H9 (cell line): ENCODE measurements at regions not wholly inside any gene's neighbourhood (a gene's known extent, or its start where the extent isn't known, plus 50 kb on each side); places are given as distances from the start of the nearest gene placed in this dataset.

Experiments
- DNase-seq: peaks from one replicate; pipeline ENCODE4 v3.0.0-alpha.2; 2017
- H2AFZ ChIP-seq: one replicate; pipeline ENCODE4 v1.6.1; 2013; ENCODE audit warnings: mild to moderate bottlenecking, low read length, control low read depth, moderate library complexity
- H2AK5ac ChIP-seq: 2 replicates; pipeline ENCODE4 v1.6.1; 2013; ENCODE audit warnings: low read length, control low read depth, mixed read lengths; ENCODE audit not compliant: insufficient read length
- H2BK120ac ChIP-seq: one replicate; pipeline ENCODE4 v1.6.1; 2013; ENCODE audit warnings: low read depth, mild to moderate bottlenecking, low read length, control low read depth, inconsistent platforms; ENCODE audit not compliant: poor library complexity, severe bottlenecking
- H2BK12ac ChIP-seq: 2 replicates; pipeline ENCODE4 v1.6.1; 2013; ENCODE audit warnings: low read length, control low read depth, mixed read lengths, low read depth; ENCODE audit not compliant: insufficient read length
- H2BK15ac ChIP-seq: 2 replicates; pipeline ENCODE4 v1.6.1; 2013; ENCODE audit warnings: low read depth, low read length, control low read depth
- H2BK20ac ChIP-seq: one replicate; pipeline ENCODE4 v1.6.1; 2013; ENCODE audit warnings: low read depth, mild to moderate bottlenecking, low read length, control low read depth, inconsistent platforms; ENCODE audit not compliant: poor library complexity, severe bottlenecking
- H2BK5ac ChIP-seq: 2 replicates; pipeline ENCODE4 v1.6.1; 2013; ENCODE audit warnings: low read length, control low read depth, mixed read lengths; ENCODE audit not compliant: insufficient read length
- H3K14ac ChIP-seq: 2 replicates; pipeline ENCODE4 v1.6.1; 2013; ENCODE audit warnings: low read length, control low read depth; ENCODE audit not compliant: insufficient read depth
- H3K18ac ChIP-seq: 2 replicates; pipeline ENCODE4 v1.6.1; 2013; ENCODE audit warnings: low read depth, mild to moderate bottlenecking, mixed read lengths, low read length, control low read depth; ENCODE audit not compliant: insufficient read length
- H3K23ac ChIP-seq: 2 replicates; pipeline ENCODE4 v1.6.1; 2013; ENCODE audit warnings: low read length, control low read depth, mixed read lengths, low read depth; ENCODE audit not compliant: insufficient read length
- H3K23me2 ChIP-seq: 2 replicates; pipeline ENCODE4 v1.6.1; 2013; ENCODE audit warnings: low read depth, mild to moderate bottlenecking, mixed read lengths, low read length, control low read depth; ENCODE audit not compliant: insufficient read length, poor library complexity, severe bottlenecking
- H3K27ac ChIP-seq: 2 replicates; pipeline ENCODE4 v1.5.1; 2013; ENCODE audit warnings: low read length, control low read depth, mixed read lengths, low read depth; ENCODE audit not compliant: insufficient read length
- H3K27me3 ChIP-seq: 2 replicates; pipeline ENCODE4 v1.6.1; 2013; ENCODE audit warnings: low read length, control low read depth, inconsistent platforms; ENCODE audit not compliant: insufficient read depth
- H3K4ac ChIP-seq: 2 replicates; pipeline ENCODE4 v1.6.1; 2013; ENCODE audit warnings: low read depth, mild to moderate bottlenecking, control low read depth, inconsistent platforms, low read length, moderate library complexity
- H3K4me1 ChIP-seq: 2 replicates; pipeline ENCODE4 v1.6.1; 2013; ENCODE audit warnings: low read length, control low read depth, inconsistent platforms; ENCODE audit not compliant: insufficient read depth
- H3K4me2 ChIP-seq: 2 replicates; pipeline ENCODE4 v1.6.1; 2013; ENCODE audit warnings: low read length, control low read depth, mixed read lengths; ENCODE audit not compliant: insufficient read length, insufficient read depth
- H3K56ac ChIP-seq: 2 replicates; pipeline ENCODE4 v1.6.1; 2013; ENCODE audit warnings: low read depth, mild to moderate bottlenecking, mixed read lengths, low read length, control low read depth; ENCODE audit not compliant: insufficient read length
- H3K79me1 ChIP-seq: 2 replicates; pipeline ENCODE4 v1.6.1; 2013; ENCODE audit warnings: low read depth, mild to moderate bottlenecking, moderate library complexity, low read length, control low read depth, inconsistent platforms; ENCODE audit not compliant: insufficient read depth, poor library complexity, severe bottlenecking
- H3K79me2 ChIP-seq: 2 replicates; pipeline ENCODE4 v1.6.1; 2013; ENCODE audit warnings: low read length, control low read depth, inconsistent platforms; ENCODE audit not compliant: insufficient read depth
- H3K9ac ChIP-seq: 2 replicates; pipeline ENCODE4 v1.6.1; 2013; ENCODE audit warnings: low read length, control low read depth, mixed read lengths; ENCODE audit not compliant: insufficient read length; ENCODE audit errors: extremely low read depth
- H3K9me3 ChIP-seq: one replicate; pipeline ENCODE4 v1.6.1; 2013; ENCODE audit warnings: low read depth, low read length, inconsistent platforms; ENCODE audit not compliant: control insufficient read depth
- H3T11ph ChIP-seq: one replicate; pipeline ENCODE4 v1.6.1; 2013; ENCODE audit warnings: mild to moderate bottlenecking, low read length, control low read depth, inconsistent platforms
- H4K20me1 ChIP-seq: one replicate; pipeline ENCODE4 v1.6.1; 2013; ENCODE audit not compliant: control insufficient read depth, insufficient read length, insufficient read depth
- H4K5ac ChIP-seq: 2 replicates; pipeline ENCODE4 v1.6.1; 2013; ENCODE audit warnings: low read depth, mild to moderate bottlenecking, mixed read lengths, low read length, control low read depth; ENCODE audit not compliant: insufficient read length
- H4K8ac ChIP-seq: replicated peaks from 2 replicates; pipeline ENCODE4 v1.6.1; 2013; ENCODE audit warnings: low read length, control low read depth, mixed read lengths, low read depth; ENCODE audit not compliant: insufficient read length
- H4K91ac ChIP-seq: 2 replicates; pipeline ENCODE4 v1.6.1; 2013; ENCODE audit warnings: low read depth, mild to moderate bottlenecking, moderate library complexity, mixed read lengths, low read length, control low read depth; ENCODE audit not compliant: insufficient read length
- H3K27ac Mint-ChIP-seq, 3 experiments: 2 replicates in 2 of 3; 3 replicates in 1 of 3; pipeline ENCODE4 v1.8.0; 2020 to 2021; ENCODE audit warnings: mixed read lengths in 3 of 3, mild to moderate bottlenecking in 1 of 3, moderate library complexity in 1 of 3
- H3K27me3 Mint-ChIP-seq: 2 replicates; pipeline ENCODE4 v1.8.0; 2021; ENCODE audit warnings: low read depth, mild to moderate bottlenecking, moderate library complexity, mixed read lengths
- H3K36me3 Mint-ChIP-seq, 3 experiments: 2 replicates in 2 of 3; 3 replicates in 1 of 3; pipeline ENCODE4 v1.8.0; 2020 to 2021; ENCODE audit warnings: low read depth in 3 of 3, mixed read lengths in 3 of 3; ENCODE audit not compliant: insufficient read depth in 1 of 3
- H3K4me1 Mint-ChIP-seq, 2 experiments: 2 replicates each; pipeline ENCODE4 v1.8.0; 2020; ENCODE audit warnings: mixed read lengths in 2 of 2
- H3K4me3 Mint-ChIP-seq, 2 experiments: 2 replicates in 1 of 2; 3 replicates in 1 of 2; pipeline ENCODE4 v1.8.0; 2020 to 2021; ENCODE audit warnings: mild to moderate bottlenecking in 2 of 2, mixed read lengths in 2 of 2, moderate library complexity in 1 of 2
- H3K9me3 Mint-ChIP-seq, 2 experiments: 2 replicates in 1 of 2; 3 replicates in 1 of 2; pipeline ENCODE4 v1.8.0; 2020; ENCODE audit warnings: mild to moderate bottlenecking in 2 of 2, mixed read lengths in 2 of 2, moderate library complexity in 1 of 2
- TF ChIP-seq, protein P1 (sequence below): fragments of 200-600 bp; sonication (generic); conservative IDR thresholded peaks from 3 replicates; pipeline ENCODE4 v1.8.0; 2021; ENCODE audit warnings: antibody characterized with exemption, mild to moderate bottlenecking

DNA sequence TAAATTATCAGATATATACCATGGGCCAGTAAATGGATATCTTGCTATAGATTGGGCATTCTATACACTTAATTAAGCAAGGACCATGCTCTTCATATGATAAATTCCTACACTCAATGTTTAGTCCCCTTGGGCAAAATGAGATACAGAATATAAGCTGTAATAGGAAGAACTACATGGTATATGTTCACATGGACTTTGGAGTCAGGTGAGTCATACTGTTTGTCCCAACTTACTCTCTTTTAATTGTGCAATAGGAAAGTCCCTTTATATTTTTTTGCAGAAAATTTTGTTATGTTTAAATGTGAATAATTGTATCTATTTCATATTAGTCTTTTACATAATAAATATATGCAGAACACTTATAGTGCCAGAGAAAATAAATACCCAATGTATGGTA is 820.2 kb upstream of the ADAMTS5 start:
- no peak overlapping the region for H4K5ac ChIP-seq
- no peak overlapping the region for H2BK12ac ChIP-seq
- no peak overlapping the region for H2BK5ac ChIP-seq
- no peak overlapping the region for H3K4me2 ChIP-seq
- no peak overlapping the region for H3K18ac ChIP-seq
- H4K20me1 ChIP-seq: no peaks in the 10 kb centered on the region
- Mint-ChIP-seq H3K36me3 (peaks cover 0 to 10% (median 0%) of the 10 kb centered on the region in 3 experiments; a peak in 3 of 7 replicates), H3K4me3 (no peak overlapping the region), H3K4me1 (peaks cover 7% of the 10 kb centered on the region in 2 experiments; a peak in 2 of 4 replicates), H3K27me3 (no peaks in the 10 kb centered on the region), H3K27ac (no peak overlapping the region), H3K9me3 (peaks cover 2 to 9% of the 10 kb centered on the region in 2 experiments; a peak in 4 of 5 replicates)
- TF ChIP-seq, protein P1, sequence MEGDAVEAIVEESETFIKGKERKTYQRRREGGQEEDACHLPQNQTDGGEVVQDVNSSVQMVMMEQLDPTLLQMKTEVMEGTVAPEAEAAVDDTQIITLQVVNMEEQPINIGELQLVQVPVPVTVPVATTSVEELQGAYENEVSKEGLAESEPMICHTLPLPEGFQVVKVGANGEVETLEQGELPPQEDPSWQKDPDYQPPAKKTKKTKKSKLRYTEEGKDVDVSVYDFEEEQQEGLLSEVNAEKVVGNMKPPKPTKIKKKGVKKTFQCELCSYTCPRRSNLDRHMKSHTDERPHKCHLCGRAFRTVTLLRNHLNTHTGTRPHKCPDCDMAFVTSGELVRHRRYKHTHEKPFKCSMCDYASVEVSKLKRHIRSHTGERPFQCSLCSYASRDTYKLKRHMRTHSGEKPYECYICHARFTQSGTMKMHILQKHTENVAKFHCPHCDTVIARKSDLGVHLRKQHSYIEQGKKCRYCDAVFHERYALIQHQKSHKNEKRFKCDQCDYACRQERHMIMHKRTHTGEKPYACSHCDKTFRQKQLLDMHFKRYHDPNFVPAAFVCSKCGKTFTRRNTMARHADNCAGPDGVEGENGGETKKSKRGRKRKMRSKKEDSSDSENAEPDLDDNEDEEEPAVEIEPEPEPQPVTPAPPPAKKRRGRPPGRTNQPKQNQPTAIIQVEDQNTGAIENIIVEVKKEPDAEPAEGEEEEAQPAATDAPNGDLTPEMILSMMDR: no peak
- H2AFZ ChIP-seq: no peak overlapping the region
- H2BK120ac ChIP-seq: no peak overlapping the region
- H3K23ac ChIP-seq: no peak overlapping the region
- no peak overlapping the region for H3K27ac ChIP-seq
- H3K9me3 ChIP-seq: no peaks in the 10 kb centered on the region
- no peak overlapping the region for H3T11ph ChIP-seq
- H3K56ac ChIP-seq: no peak overlapping the region
- no peaks in the 10 kb centered on the region for H3K79me1 ChIP-seq
- H2AK5ac ChIP-seq: no peak overlapping the region
- no peak overlapping the region for H4K91ac ChIP-seq
- H2BK15ac ChIP-seq: no peak overlapping the region
- no peaks in the 10 kb centered on the region for H3K4me1 ChIP-seq
- H3K79me2 ChIP-seq: no peaks in the 10 kb centered on the region
- no peak overlapping the region for H3K4ac ChIP-seq
- no peak overlapping the region for H2BK20ac ChIP-seq
- H3K9ac ChIP-seq: no peak overlapping the region
- H3K14ac ChIP-seq: no peak overlapping the region
- DNase-seq: no peak
- H3K23me2 ChIP-seq: no peaks in the 10 kb centered on the region
- H4K8ac ChIP-seq: no peak overlapping the region
- H3K27me3 ChIP-seq: no peaks in the 10 kb centered on the region
